ENCODE measurements at regions not wholly inside any gene's neighbourhood (a gene's known extent, or its start where the extent isn't known, plus 50 kb on each side); places are given as distances from the start of the nearest gene placed in this dataset.

- peak overlapping the region; percentile 74 for H3K27ac ChIP-seq
- TF ChIP-seq CTCF (conservative IDR thresholded peaks at IDR 0.05): no peak
These were observed 124.9 kb downstream of the KCNRG start for GRCh38 chr13:50140153-50140552.

GRCh38 chr13:50140581-50141374 lies 125.5 kb downstream of the KCNRG start:
- H3K27ac ChIP-seq: peak overlapping the region; percentile 74
- TF ChIP-seq CTCF (conservative IDR thresholded peaks at IDR 0.05): no peak

GRCh38 chr13:50141375-50141975 lies 126.2 kb downstream of the KCNRG start:
- peak overlapping the region; percentile 74 for H3K27ac ChIP-seq

GRCh38 chr13:50144246-50145160 lies 129.3 kb downstream of the KCNRG start:
- TF ChIP-seq CTCF (conservative IDR thresholded peaks at IDR 0.05): no peak
- H3K27ac ChIP-seq: no peak overlapping the region

More at GRCh38 chr13:50141375-50141975, 126.2 kb downstream of the KCNRG start:
- TF ChIP-seq CTCF (conservative IDR thresholded peaks at IDR 0.05): no peak

- peak overlapping the region; percentile 93 for H3K27ac ChIP-seq
- no peak for TF ChIP-seq CTCF (conservative IDR thresholded peaks at IDR 0.05)
These were observed 134.0 kb downstream of the KCNRG start for GRCh38 chr13:50149214-50149613.

GRCh38 chr13:50149932-50150331 lies 134.7 kb downstream of the KCNRG start:
- H3K27ac ChIP-seq: peak overlapping the region; percentile 93
- TF ChIP-seq CTCF (conservative IDR thresholded peaks at IDR 0.05): no peak

- no peak for TF ChIP-seq CTCF (conservative IDR thresholded peaks at IDR 0.05)
- peak overlapping the region; percentile 93 for H3K27ac ChIP-seq
These were observed 137.0 kb downstream of the KCNRG start for GRCh38 chr13:50152224-50152623.
